Thyroid gland (tissue), 4 donors: ENCODE measurements at regions not wholly inside any gene's neighbourhood (a gene's known extent, or its start where the extent isn't known, plus 50 kb on each side); places are given as distances from the start of the nearest gene placed in this dataset.

Experiments used
- DNase-seq, 2 donors: peaks; one replicate each; pipeline ENCODE4 v3.0.0-alpha.2; 2019
- H3K27ac ChIP-seq, 3 donors: fragments of 200-600 bp; sonication (generic); 1 replicate in 2 of 3; 2 replicates in 1 of 3; pipeline ENCODE4 v1.5.1; 2016 to 2019; ENCODE audit warnings: mild to moderate bottlenecking in 1 of 3, moderate library complexity in 1 of 3
- H3K27me3 ChIP-seq: fragments of 200-600 bp; sonication (generic); one replicate; pipeline ENCODE4 v1.5.1; 2019
- H3K36me3 ChIP-seq, 2 donors: fragments of 200-600 bp; sonication (generic); one replicate each; pipeline ENCODE4 v1.5.1; 2016 to 2019
- H3K4me1 ChIP-seq, 2 donors: fragments of 200-600 bp; sonication (generic); one replicate each; pipeline ENCODE4 v1.5.1; 2017 to 2019
- H3K4me3 ChIP-seq, 3 donors: fragments of 200-600 bp; sonication (generic); replicated peaks in 1 of 3; 1 replicate in 2 of 3; 2 replicates in 1 of 3; pipeline ENCODE4 v1.5.1; 2016; ENCODE audit warnings: mild to moderate bottlenecking in 1 of 3
- H3K9me3 ChIP-seq: fragments of 200-600 bp; sonication (generic); one replicate; pipeline ENCODE4 v1.5.1; 2017
- POLR2A ChIP-seq, 2 donors: fragments of 450-650 bp; IDR thresholded peaks; one replicate each; pipeline ENCODE4 v1.6.1; 2017; ENCODE audit warnings: antibody characterized with exemption in 2 of 2, mild to moderate bottlenecking in 2 of 2, moderate library complexity in 1 of 2
- WGBS, 2 donors: methylation state at CpG; one replicate each; pipeline ENCODE4 v1.1.5; 2017; 5-methylcytosine and 5-hydroxymethylcytosine counted together
- intact Hi-C: fragments of 100-400 bp; cut with DNase I; formaldehyde crosslinking; loops from one replicate; pipeline ENCODE4 v1.15.1; 2023
- TF ChIP-seq, protein P1 (sequence below), 6 experiments: fragments of 200-600 bp in 3 of 6; fragments of 450-650 bp in 3 of 6; sonication (generic) in 3 of 6; IDR thresholded peaks; one replicate each; pipeline ENCODE4 v1.5.1; 2016 to 2019; ENCODE audit warnings: antibody characterized with exemption in 6 of 6, mild to moderate bottlenecking in 2 of 6, inconsistent platforms in 1 of 6, moderate library complexity in 1 of 6

DNA sequence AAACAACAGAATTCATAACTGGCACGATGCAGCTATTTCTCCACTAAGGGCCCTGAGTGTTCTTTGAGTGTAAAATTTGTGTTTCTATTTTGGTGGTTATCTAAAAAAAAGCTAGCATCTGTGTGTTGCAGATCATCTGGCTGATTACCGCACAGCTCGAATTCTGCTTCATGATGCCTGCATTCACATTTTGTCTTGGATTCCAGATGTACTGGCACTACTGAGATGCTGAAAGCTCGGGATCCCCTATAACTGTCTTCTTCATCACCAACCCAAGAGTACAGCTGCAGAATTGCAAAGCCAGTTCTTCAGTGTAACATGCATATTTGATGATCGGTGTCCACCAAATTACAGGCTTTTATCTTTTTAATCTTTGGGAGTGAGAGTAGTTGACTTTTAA, 51.6 kb upstream of the ZNF532 start:
- H3K27me3 ChIP-seq: no peaks in the 10 kb centered on the region
- no peak overlapping the region for H3K4me3 ChIP-seq
- TF ChIP-seq, protein P1, sequence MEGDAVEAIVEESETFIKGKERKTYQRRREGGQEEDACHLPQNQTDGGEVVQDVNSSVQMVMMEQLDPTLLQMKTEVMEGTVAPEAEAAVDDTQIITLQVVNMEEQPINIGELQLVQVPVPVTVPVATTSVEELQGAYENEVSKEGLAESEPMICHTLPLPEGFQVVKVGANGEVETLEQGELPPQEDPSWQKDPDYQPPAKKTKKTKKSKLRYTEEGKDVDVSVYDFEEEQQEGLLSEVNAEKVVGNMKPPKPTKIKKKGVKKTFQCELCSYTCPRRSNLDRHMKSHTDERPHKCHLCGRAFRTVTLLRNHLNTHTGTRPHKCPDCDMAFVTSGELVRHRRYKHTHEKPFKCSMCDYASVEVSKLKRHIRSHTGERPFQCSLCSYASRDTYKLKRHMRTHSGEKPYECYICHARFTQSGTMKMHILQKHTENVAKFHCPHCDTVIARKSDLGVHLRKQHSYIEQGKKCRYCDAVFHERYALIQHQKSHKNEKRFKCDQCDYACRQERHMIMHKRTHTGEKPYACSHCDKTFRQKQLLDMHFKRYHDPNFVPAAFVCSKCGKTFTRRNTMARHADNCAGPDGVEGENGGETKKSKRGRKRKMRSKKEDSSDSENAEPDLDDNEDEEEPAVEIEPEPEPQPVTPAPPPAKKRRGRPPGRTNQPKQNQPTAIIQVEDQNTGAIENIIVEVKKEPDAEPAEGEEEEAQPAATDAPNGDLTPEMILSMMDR (IDR thresholded peaks at IDR 0.05): no peak
- no peak for TF ChIP-seq POLR2A (IDR thresholded peaks at IDR 0.05)
- no peaks in the 10 kb centered on the region for H3K36me3 ChIP-seq
- WGBS, 2 donors: 85 to 90% methylated on average over 5 of the region's 5 CpGs
- no peaks in the 10 kb centered on the region for H3K9me3 ChIP-seq
- intact Hi-C loops: no loop called here
- H3K27ac ChIP-seq: peak overlapping the region in 1 of 3 donors; percentile 30
- no peak for DNase-seq
- no peaks in the 10 kb centered on the region for H3K4me1 ChIP-seq

DNA sequence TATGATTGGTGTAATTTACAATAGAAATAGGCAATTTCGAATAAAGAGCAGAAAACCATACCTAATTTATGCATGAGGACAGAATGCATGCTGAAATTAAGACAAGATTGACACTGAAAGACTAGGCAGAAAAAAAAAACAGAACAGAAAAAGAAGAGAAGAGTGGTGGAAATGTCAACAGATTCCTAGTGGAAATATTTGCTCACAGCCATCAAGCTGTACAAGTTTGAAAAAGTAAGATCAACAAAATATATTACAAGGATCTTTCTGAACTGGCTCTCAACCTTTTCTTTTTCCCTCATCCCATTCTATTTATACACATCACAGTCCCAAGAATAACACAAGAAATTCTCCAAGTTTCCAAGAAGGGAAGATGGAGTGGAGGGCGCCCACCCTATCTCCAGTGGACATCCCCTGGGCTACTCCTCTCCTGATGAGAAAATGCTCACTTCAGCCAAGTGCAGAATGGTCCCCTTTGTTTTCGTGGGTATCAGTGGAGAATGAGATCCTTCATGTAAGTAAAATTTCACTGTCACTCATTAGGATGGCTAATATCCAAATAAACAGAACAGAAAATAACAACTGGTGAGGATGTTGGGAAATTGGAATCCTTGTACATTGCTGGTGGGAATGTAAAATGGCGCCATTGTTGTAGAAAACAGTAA, 51.0 kb upstream of the ZNF532 start:
- H3K4me1 ChIP-seq: no peaks in the 10 kb centered on the region
- no peaks in the 10 kb centered on the region for H3K27me3 ChIP-seq
- H3K36me3 ChIP-seq: no peaks in the 10 kb centered on the region
- no peak overlapping the region for H3K4me3 ChIP-seq
- TF ChIP-seq, protein P1 (IDR thresholded peaks at IDR 0.05): no peak
- no peak for TF ChIP-seq POLR2A (IDR thresholded peaks at IDR 0.05)
- no peaks in the 10 kb centered on the region for H3K9me3 ChIP-seq
- 71 to 74% methylated on average over 4 of the region's 4 CpGs for WGBS, 2 donors
- no peak for DNase-seq
- H3K27ac ChIP-seq: peak overlapping the region in 1 of 3 donors; percentile 30
- intact Hi-C loops: no loop called here

DNA sequence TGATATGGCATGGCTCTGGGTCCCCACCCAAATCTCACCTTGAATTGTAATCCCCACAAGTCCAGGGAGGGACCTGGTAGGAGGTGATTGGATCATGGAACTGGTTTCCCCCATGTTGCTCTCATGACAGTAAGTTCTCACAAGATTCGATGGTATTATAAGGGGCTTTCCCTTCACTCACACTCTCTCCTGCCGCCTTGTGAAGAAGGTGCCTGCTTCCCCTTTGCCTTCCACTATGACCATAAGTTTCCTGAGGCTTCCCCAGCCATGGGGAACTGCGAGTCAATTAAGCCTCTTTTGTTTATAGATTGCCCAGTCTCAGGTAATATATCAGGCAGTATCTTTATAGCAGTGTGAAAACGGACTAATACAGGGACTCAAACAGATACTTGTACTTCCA, 50.4 kb upstream of the ZNF532 start:
- intact Hi-C loops: no loop called here

More for the DNA sequence above, 50.4 kb upstream of the ZNF532 start:
- Histone ChIP-seq H3K27ac (peak overlapping the region in 1 of 3 donors; percentile 19), H3K9me3 (no peaks in the 10 kb centered on the region), H3K27me3 (no peaks in the 10 kb centered on the region), H3K4me3 (no peak overlapping the region), H3K4me1 (no peaks in the 10 kb centered on the region), H3K36me3 (no peaks in the 10 kb centered on the region)
- WGBS, 2 donors: 84 to 90% methylated on average over 4 of the region's 4 CpGs
- no peak for DNase-seq
- TF ChIP-seq, protein P1 (IDR thresholded peaks at IDR 0.05): no peak
- TF ChIP-seq POLR2A (IDR thresholded peaks at IDR 0.05): no peak
